GM20431 (cell line): ENCODE measurements at regions not wholly inside any gene's neighbourhood (a gene's known extent, or its start where the extent isn't known, plus 50 kb on each side); places are given as distances from the start of the nearest gene placed in this dataset.
"Not testable (repeated sequence)": the region's sequence is repeated elsewhere in the genome, so short reads cannot be mapped to it uniquely, and the experiment has no call there.

Source experiments
- in situ Hi-C: fragments of 300-500 bp; cut with MseI, MboI; formaldehyde crosslinking; loops from one replicate; pipeline ENCODE4 v1.15.0; 2020; ENCODE audit warnings: low sequenced_read_pairs; ENCODE audit not compliant: unreplicated experiment

DNA sequence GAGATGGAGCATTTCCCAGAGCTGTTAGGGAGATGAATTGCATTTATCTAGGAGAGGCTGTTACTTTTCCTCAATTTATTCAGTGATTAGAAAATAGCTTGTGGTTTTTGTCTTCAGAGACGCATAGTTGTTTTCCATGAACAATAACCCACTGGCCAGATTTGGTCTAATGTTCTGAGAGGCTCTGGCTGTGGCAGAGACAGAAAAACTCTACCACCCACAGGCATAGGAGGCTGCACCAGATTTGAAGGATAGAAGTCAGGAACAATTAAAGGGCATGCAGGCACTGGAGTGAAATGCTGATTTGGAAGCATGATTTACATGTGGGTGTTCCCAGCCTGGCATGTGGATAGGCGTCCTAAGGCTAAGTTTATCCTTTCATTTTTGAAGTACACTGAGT lies 143.5 kb downstream of the NFKBIZ start:
- in situ Hi-C loops: no loop called here

DNA sequence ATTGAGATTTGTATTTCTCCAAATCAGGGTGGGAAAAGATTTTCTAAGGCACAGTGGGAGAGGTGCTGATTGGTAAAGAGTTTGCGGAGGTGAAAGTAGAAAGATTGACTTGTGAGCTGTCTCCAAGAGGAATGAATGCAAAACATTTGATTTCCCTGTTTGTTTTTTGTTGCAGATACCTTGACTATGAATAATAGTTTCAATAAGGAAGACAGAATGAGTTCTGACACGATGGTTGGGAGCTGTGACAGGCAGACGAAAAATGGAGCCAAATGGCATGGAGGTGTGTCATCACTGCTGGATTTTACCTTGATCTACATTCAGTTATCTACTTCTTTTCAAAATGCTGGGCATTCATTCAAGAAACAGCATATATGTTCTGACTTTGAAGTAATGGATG lies 145.1 kb downstream of the NFKBIZ start:
- in situ Hi-C loops: no loop called here

DNA sequence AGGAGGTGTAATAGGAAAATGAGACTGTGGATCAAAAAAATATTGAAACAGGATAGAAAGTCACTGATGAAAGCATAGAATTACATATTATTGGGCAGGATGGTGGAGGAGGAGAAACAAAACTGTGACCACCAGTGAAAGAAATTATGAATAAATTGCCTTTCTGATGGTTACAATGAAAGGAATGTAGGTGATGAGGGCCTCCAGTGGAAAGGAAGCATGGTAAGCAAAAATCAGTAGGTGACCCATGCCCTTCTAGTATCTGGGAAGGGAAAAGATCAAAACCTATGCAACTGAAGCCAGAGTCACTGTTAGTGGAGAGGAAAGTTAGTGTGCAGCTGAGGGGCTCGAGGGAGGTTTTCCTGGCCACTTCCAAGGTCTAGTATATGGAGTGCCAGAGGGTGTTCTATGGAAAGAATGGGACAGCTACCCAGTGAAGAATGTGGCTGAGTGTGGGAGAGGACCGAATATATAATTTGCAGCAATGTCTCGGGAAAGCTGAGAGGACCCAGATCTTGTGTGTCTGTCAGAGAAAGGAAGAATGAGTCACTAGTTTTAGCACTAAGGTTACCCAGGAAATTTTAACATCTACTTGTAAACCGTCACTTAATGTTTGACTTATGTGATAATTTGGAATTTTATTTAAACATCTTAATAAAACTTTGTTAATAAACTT lies 146.2 kb downstream of the NFKBIZ start:
- in situ Hi-C loops: no loop called here

DNA sequence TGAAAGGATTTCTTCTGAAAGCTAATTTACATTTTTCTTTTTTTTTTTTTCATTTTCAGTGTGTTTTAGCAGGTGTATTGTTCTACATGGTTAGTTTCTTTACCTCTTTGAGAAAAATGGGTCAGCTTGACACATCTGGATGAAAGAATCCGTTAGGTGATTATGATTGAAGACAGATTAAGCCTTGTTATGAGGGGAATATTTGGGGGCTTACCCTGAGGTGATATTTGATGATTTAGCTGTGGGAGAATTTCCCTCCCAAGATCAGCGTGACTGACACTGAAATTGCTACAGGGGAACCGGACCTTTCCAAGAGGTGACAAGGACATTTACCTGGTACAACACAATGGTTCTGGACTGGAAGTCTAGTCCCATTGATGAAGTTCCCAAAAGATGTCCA lies 147.5 kb downstream of the NFKBIZ start:
- in situ Hi-C loops: no loop called here

DNA sequence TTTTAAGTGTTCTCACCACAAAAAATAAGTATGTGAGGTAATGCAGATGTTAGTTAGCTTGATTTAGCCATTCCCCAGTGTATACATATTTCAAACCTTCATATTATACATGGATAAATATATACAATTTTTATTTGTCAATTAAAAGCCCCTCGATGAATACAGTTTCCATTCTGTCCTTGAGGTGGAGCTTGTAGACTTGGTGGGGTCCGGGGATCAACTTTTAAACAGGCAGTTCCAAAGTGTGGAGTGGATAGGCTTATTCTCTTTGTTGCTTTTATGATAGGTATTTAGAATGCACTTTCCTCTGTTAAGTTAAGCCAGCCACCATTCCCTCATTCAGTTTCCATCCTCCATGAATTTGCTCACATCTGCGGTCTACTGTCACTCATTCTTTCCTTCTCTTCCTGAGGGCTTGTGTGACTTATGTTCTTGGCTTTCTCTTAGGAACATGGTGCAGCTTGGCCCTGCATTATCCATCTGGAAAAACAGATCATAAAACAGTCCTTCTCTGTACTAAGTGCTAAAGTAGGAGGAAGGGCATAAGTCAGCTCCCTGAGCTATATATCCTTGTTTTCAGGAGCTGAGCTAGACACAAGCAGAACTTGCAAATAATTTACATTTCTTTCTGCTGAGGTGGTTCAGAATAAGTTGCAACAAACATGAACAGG lies 149.1 kb downstream of the NFKBIZ start:
- in situ Hi-C loops: no loop called here

DNA sequence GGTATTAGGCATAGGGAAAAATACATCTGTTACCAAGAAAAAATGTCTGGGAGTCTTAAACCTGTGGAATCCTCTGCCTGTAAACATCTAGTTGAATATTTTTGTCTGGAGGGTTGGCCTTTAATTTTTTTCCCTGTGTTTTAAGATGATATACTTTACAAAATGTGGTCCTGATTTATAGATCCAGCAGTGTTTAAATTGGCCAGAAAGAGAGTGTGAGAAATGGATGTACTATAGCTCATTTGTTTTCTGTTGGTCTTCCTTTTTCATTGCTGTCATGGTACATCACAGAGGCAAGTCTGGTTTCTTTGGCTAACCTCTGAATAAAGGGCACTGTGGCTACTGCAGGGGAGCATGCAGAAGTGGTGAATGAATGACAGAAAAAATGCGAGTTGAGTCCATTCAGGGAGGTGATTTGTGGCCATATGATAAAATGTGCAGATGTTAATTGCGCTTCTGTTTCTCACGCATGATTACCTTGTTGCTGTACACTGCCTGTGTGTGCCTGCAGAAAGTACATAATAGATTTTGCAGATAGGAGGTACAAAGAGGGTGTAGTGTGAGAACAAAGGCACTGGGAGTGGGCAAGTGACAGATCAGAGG lies 150.0 kb downstream of the NFKBIZ start:
- in situ Hi-C loops: no loop called here

DNA sequence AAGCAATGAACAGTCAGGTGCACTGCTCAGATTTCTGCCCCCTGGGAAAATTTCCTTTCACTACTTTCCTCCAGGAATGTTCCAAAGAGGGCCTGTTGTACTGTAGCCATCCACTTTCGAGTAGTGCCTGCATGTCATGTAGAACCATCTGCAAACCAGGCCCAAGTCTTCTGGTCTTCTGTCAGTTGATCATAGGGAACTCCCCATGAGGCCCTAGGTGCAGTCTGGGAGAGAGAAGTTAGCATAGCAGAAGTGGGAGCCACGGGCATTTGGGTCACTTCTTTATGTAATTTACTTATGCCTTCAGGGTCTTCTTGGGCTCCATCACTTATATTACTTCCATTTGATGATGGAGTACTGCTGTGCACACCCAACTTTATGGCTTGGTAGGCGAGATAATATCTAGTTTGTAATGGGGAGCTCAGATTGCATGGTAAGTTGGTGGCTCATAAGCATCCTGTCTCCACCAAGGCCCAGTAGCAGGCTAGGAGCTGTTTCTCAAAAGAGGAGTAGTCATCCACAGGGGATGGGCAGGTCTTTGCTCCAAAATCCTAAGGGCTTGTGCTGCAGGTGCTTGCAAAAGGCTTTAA lies 151.4 kb downstream of the NFKBIZ start:
- in situ Hi-C loops: no loop called here

DNA sequence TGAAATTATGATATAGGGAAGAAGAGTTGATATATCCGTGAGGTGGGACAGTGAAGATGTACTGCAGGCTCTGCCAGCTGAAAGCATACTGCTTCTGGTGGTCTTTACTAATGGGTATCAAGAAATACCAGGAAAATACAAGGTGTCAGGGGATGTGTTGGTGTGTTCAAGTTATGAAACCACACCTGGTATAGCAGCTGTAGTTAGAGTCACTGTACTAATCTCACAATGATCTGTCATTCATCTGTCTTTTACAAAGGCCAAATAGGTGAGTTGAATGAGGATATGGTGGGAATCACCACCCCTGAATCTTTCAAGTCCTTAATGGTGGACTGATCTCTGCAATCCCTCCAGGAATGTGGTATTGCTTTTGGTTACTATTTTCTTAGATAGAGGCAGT lies 152.7 kb downstream of the NFKBIZ start:
- in situ Hi-C loops: no loop called here

DNA sequence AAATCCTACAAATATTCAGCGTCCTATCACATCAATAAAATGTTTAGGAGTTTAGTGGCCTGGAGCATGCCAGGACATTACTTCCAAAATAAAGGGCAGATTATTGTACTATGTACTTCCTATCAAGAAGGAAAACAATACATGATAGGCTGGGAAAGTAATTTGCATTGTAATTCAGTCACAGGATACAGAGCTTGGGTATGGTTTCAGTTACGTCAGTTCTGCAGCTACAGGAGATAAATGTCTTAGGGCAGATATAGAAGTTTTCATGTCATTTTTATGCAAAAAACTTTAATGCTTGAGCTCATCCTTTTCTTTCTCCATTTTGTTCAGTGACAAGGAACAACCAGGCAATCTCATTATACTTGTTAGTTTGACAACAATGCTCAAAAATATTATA lies 155.2 kb downstream of the NFKBIZ start:
- in situ Hi-C loops: no loop called here

DNA sequence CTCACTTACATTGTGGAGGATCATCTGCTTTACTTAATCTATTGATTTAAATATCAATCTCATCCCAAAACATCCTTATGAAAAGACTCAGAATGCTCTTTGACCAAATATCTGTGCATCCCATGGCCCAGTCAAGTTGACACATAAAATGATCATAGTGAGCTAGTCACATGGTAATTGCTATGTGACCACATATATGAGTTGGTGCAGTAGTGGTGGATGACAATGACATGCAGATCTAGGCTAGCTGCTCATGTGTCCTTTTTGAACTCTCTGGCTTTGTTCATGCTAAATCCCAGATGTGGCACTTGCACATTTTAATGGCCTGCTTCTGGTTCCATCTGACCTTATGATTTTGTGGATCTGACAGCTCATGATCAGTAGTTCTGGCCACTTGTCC lies 156.2 kb downstream of the NFKBIZ start:
- in situ Hi-C loops: no loop called here

DNA sequence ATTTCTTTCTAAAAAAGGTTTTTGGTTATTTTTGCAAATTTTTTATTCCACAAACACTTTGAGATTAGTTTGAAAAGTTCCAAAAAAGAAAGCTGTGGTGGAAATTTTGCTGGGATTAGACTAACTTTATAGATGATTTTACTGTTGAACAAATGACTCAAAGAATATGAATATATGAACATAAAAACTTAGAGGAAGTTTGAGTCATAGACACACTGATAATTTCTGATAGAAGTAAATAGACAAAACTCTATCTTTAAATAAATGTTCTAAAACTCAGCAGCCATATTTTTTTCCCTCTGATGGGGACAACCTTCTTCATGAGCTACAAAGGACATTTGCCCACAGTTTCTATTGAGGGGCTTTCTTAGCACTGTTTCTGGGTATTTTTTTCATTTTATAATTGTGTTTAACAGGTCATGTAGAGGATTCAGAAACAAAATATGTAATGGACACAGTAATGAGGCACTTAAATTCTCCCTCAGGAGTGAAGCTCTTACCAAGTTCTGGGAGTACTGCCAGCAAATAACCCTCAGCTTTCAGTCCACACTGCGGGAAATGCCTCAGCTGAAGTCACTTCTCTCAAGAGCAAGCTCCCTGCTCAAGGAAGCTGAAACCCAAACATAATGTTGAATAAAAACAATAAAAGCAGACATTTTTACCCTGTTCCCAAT lies 157.6 kb downstream of the NFKBIZ start:
- in situ Hi-C loops: no loop called here

DNA sequence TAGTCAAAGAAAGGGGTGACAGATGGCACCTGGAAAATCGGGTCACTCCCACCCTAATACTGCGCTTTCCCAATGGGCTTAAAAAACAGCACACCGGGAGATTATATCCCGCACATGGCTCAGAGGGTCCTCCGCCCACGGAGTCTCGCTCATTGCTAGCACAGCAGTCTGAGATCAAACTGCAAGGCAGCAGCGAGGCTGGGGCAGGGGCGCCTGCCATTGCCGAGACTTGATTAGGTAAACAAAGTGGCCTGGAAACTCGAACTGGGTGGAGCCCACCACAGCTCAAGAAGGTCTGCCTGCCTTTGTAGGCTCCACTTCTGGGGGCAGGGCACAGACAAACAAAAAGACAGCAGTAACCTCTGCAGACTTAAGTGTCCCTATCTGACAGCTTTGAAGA lies 159.1 kb downstream of the NFKBIZ start:
- in situ Hi-C loops: not testable (repeated sequence)

DNA sequence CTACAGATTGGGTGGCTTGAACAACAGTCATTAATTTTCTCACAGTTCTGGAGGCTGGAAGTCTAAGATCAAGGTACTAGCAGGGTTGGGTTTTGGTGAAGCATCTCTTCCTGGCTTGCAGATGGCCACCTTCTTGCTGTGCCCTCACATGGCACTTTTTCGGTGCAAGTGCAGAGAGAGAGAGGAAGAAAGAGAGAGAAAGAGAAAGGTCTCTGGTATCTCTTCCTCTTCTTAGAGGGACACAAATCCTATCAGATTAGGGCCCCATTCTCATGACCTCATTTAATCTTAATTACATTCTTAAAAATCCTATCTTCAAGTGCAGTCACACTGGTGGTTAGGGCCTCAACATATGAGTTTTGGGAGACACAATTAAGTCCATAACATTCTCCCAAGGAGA lies 167.1 kb downstream of the NFKBIZ start:
- in situ Hi-C loops: no loop called here

DNA sequence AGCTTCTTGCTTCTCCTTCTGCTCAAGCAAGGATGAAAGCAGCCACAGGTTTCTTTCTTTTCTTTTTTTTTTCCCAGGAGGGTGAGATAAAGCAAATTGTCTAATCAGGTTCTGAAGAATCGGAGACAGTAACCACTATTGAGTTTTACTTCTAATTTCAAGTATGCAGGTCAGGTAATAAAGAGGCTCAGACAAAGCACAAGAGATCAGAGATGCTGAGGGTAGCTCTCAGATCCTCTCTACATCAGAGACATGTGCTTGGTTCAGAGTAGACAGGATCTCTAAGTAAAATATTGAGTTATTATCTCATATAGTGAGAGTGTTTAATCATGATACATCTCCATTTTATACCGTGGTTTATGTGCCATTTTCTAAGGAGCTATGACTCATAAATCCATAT lies 168.5 kb downstream of the NFKBIZ start:
- in situ Hi-C loops: no loop called here

DNA sequence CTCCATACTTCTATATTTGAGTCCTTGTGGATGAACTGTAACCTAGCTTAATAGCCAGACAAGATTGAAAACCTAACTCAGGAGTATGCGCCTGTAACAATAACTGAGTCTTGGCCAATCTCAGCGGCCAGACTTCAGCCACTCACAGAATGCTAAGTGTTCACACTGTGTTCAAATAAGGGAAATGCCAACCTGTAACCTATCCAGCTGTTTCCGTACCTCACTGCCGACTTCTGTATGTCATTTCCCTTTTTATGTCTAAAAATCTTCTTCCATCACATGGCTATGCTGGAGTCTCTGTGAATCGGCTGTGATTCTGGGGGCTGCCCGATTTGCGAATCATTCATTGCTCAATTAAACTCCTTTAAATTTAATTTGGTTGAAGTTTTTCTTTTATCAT lies 169.2 kb downstream of the NFKBIZ start:
- in situ Hi-C loops: no loop called here

DNA sequence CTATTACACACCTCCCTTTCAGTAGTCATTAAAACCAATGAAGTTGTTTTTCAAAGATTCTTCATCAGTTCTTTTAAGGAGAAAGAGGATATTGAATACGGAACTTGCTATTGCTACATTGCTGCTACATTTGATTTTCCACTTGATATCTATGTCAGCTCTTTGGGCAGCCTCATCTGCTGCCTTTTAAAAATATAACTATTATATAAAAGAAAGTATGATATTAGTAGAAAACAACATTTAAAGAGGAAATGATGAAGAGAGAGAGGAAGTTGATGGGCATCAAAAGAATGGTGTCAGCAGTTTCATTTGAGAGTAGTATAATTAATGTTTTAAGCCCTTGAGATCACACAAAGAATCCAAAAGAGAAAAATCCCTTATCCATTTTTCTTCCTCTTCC lies 171.4 kb downstream of the NFKBIZ start:
- in situ Hi-C loops: no loop called here

DNA sequence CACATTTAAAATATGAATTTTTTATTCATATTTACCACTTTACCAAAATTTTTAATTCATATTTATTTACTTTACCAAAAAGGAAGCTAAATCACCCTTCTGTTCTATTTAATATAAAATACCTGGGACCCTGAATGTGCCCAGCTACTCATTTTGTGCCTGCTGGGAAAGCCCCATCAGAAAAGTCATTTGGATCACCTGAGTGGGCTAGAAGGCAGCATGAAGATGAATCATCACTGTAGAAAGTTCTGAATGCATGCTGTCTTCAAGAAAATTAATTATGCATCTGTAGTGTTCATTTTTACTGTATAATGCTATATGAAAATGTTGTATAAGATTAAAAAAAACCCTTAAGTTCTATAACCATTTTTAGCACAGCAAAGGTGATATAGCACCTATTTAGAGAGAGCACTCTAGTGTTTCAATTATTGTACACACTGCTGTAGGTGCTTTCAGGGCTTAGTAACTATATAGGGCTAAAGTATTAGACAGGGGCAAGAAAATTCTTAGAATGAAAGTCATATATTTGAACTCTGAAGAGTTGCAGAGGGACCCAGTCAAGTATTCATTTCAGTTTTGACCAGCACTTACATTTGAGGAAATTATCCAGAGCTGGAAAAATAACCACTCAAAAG lies 175.1 kb downstream of the NFKBIZ start:
- in situ Hi-C loops: no loop called here

DNA sequence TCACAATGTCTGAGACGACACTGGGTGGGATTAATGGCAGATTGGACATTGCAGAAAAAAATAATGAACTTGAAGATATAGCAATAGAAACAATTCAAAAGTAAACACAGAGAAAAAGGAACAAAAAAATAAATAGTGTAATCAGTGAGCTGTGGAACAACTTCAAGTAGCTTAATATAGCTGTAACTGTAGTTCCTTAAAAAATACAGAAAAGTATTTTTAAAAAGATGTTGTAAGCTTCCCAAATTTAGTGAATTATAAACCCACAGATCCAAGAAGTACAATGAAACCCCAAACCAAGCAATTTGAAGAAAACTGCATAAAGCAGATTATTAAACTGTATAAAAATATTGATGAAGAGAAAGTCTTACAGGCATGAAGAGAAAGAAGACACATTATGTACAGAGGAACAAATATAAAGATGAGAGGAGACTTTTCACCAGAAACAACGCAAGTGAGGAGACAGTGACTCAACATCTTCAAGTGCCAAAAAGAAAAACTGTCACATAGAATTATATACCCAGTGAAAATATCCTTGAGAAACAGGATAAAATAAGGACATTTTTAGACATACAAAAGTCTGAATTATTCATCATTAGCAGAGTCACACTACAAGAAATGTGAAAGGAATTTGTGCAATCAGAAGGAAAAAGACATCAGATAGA lies 176.4 kb downstream of the NFKBIZ start:
- in situ Hi-C loops: no loop called here

DNA sequence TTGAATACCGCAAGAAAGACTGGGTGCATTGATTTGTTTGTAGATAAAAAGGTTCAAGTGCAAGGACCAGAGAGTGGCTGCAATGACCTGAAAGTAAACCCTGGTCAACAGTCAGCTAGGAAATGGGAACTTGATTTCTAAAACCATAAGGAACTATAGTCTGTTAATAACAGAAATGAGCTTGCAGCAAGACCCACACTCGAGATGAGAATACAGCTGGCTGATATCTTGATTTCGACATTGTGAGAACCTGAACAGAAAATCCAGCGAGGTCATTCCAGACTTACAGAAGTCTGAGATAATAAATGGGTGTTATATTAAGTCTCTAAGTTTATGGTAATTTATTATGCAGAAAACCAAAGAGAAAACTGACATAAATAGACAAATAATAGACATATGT lies 177.3 kb downstream of the NFKBIZ start:
- in situ Hi-C loops: no loop called here

DNA sequence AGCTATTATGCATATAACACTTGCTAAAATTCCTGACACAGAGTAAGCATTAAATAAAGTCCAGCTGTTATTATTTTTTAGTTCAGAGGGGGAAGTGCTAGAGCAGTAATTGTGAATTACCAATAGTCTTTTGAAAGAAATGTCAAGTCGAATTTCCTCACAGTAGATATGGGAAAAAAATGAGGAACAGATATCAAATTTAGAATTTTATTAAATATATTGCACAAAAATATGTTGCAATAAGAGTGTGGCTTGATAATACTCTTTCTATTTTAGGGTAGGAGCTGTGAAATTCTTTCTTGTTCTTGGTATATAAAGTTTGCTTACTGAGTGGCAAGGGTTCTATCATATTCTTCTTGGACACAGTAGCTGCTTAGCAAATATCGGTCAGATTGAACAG lies 181.3 kb downstream of the NFKBIZ start:
- in situ Hi-C loops: no loop called here
